Spleen (tissue), 11 donors: ENCODE measurements at regions not wholly inside any gene's neighbourhood (a gene's known extent, or its start where the extent isn't known, plus 50 kb on each side); places are given as distances from the start of the nearest gene placed in this dataset.

ENCODE experiments used
- DNase-seq: peaks from one replicate; pipeline ENCODE4 v3.0.0-alpha.2; 2020
- H3K27ac ChIP-seq, 8 donors: fragments of 200-600 bp; sonication (generic) in 7 of 8; 1 replicate in 4 of 8; 2 replicates in 4 of 8; pipeline versions ENCODE4 v1.5.0 to v1.8.0; 2016 to 2021; ENCODE audit warnings: inconsistent platforms in 4 of 8, mild to moderate bottlenecking in 4 of 8, moderate library complexity in 1 of 8
- H3K27me3 ChIP-seq, 7 donors: fragments of 200-600 bp; sonication (generic) in 6 of 7; replicated peaks in 1 of 7; 1 replicate in 4 of 7; 2 replicates in 3 of 7; pipeline versions ENCODE4 v1.5.0 to v1.8.0; 2016 to 2021; ENCODE audit warnings: inconsistent platforms in 3 of 7, mild to moderate bottlenecking in 1 of 7
- H3K36me3 ChIP-seq, 6 donors: fragments of 200-600 bp; sonication (generic) in 5 of 6; 1 replicate in 4 of 6; 2 replicates in 2 of 6; pipeline versions ENCODE4 v1.5.0 to v1.8.0; 2016 to 2021; ENCODE audit warnings: inconsistent platforms in 2 of 6
- H3K4me1 ChIP-seq, 6 donors: fragments of 200-600 bp; sonication (generic) in 5 of 6; 1 replicate in 3 of 6; 2 replicates in 3 of 6; pipeline versions ENCODE4 v1.5.0 to v1.8.0; 2016 to 2021; ENCODE audit warnings: inconsistent platforms in 3 of 6
- H3K4me3 ChIP-seq, 8 donors: fragments of 200-600 bp; sonication (generic) in 7 of 8; 1 replicate in 4 of 8; 2 replicates in 4 of 8; pipeline versions ENCODE4 v1.5.0 to v1.8.0; 2016 to 2021; ENCODE audit warnings: inconsistent platforms in 4 of 8, mild to moderate bottlenecking in 4 of 8, moderate library complexity in 2 of 8
- H3K9me3 ChIP-seq, 8 donors: fragments of 200-600 bp; sonication (generic) in 7 of 8; 1 replicate in 4 of 8; 2 replicates in 4 of 8; pipeline versions ENCODE4 v1.5.0 to v1.8.0; 2016 to 2021; ENCODE audit warnings: inconsistent platforms in 4 of 8
- CTCF ChIP-seq, 11 experiments: fragments of 200-600 bp in 7 of 11; fragments of 450-650 bp in 4 of 11; sonication (generic) in 4 of 11; IDR thresholded peaks in 8 of 11; conservative IDR thresholded peaks in 3 of 11; 1 replicate in 7 of 11; 2 replicates in 4 of 11; pipeline versions ENCODE4 v1.4.0 to v1.8.0; 2016 to 2021; ENCODE audit warnings: antibody characterized with exemption in 11 of 11, inconsistent platforms in 4 of 11, mild to moderate bottlenecking in 1 of 11
- POLR2A ChIP-seq, 3 donors: fragments of 450-650 bp; IDR thresholded peaks; one replicate each; pipeline ENCODE4 v1.5.1; 2017; ENCODE audit warnings: antibody characterized with exemption in 3 of 3, mild to moderate bottlenecking in 1 of 3
- POLR2AphosphoS5 ChIP-seq, 3 donors: sonication (generic); formaldehyde crosslinking; IDR thresholded peaks; one replicate each; pipeline ENCODE4 v1.5.1; 2017; ENCODE audit warnings: antibody characterized with exemption in 3 of 3
- WGBS, 5 donors: extraction: QIAGEN DNeasy Blood & Tissue Kit in 3 of 5; methylation state at CpG; one replicate each; pipeline versions ENCODE4 v1.1.5 to v1.1.7; 2013 to 2018; 5-methylcytosine and 5-hydroxymethylcytosine counted together
- intact Hi-C: fragments of 100-400 bp; cut with DNase I; formaldehyde crosslinking; loops from one replicate; pipeline ENCODE4 v1.15.0; 2023; ENCODE audit warnings: low total_unique reads
- donor health status: healthy with polysubstance abuse.
- donor health status: DM: no; HTN: no; CAD: no; lungs with moderate emphysema.
- donor health status: DM: no; HTN: no; CAD: no.
- donor health status: Bipolar disorder and iron deficiency.
- donor health status: healthy.
- donor health status: DM: no; HTN: no; CAD: no.
- donor health status: DM: yes; HTN: yes; CAD: no.

- Histone ChIP-seq H3K9me3 (peaks cover 0 to 2% (median 0%) of the 10 kb centered on the region in 8 donors), H3K4me1 (peaks cover 0 to 33% (median 12%) of the 10 kb centered on the region in 6 donors), H3K27me3 (peaks cover 0 to 28% (median 0%) of the 10 kb centered on the region in 7 donors), H3K36me3 (no peaks in the 10 kb centered on the region), H3K4me3 (no peak overlapping the region), H3K27ac (no peak overlapping the region)
- TF ChIP-seq POLR2AphosphoS5 (IDR thresholded peaks at IDR 0.05) (no peak), POLR2A (IDR thresholded peaks at IDR 0.05) (no peak), CTCF (IDR thresholded peaks at IDR 0.05 in 8 of 11, conservative IDR thresholded peaks at IDR 0.05 in 3 of 11) (no peak)
- WGBS, 5 donors = 51 to 61% (median 56%) methylated on average over 8 to 9 of the region's 9 CpGs
- intact Hi-C loops = no loop called here
- DNase-seq = peak; percentile 56
Observed at GRCh38 chr11:126140201-126140925, 71.1 kb downstream of the RPUSD4 start.

- intact Hi-C loops = no loop called here
- Histone ChIP-seq H3K27me3 (peaks cover 0 to 28% (median 0%) of the 10 kb centered on the region in 7 donors), H3K9me3 (peaks cover 0 to 2% (median 0%) of the 10 kb centered on the region in 8 donors), H3K36me3 (no peaks in the 10 kb centered on the region), H3K4me3 (no peak overlapping the region), H3K4me1 (peaks cover 0 to 36% (median 14%) of the 10 kb centered on the region in 6 donors), H3K27ac (no peak overlapping the region)
- peak; percentile 41 for DNase-seq
- WGBS, 5 donors = 64 to 82% (median 71%) methylated on average over 13 of the region's 13 CpGs
- TF ChIP-seq POLR2A (IDR thresholded peaks at IDR 0.05) (no peak), POLR2AphosphoS5 (IDR thresholded peaks at IDR 0.05) (peak in 1 of 3 donors; percentile 9)
Observed at GRCh38 chr11:126139111-126140091, 72.0 kb downstream of the RPUSD4 start.

GRCh38 chr11:126138636-126139035 is 72.8 kb downstream of the RPUSD4 start:
- peak overlapping the region in 1 of 8 donors; percentile 24 for H3K27ac ChIP-seq

More at GRCh38 chr11:126138636-126139035, 72.8 kb downstream of the RPUSD4 start:
- H3K36me3 ChIP-seq = no peaks in the 10 kb centered on the region
- WGBS, 5 donors = 70 to 87% (median 85%) methylated on average over 7 of the region's 7 CpGs
- peaks cover 0 to 28% (median 0%) of the 10 kb centered on the region in 7 donors for H3K27me3 ChIP-seq
- TF ChIP-seq POLR2AphosphoS5 (IDR thresholded peaks at IDR 0.05) (no peak), POLR2A (IDR thresholded peaks at IDR 0.05) (no peak), CTCF (IDR thresholded peaks at IDR 0.05 in 8 of 11, conservative IDR thresholded peaks at IDR 0.05 in 3 of 11) (no peak)
- peak; percentile 45 for DNase-seq
- intact Hi-C loops = no loop called here
- H3K4me1 ChIP-seq = peaks cover 0 to 36% (median 15%) of the 10 kb centered on the region in 6 donors
- H3K4me3 ChIP-seq = no peak overlapping the region
- peaks cover 0 to 2% (median 0%) of the 10 kb centered on the region in 8 donors for H3K9me3 ChIP-seq
